A673 (cell line): ENCODE measurements at regions not wholly inside any gene's neighbourhood (a gene's known extent, or its start where the extent isn't known, plus 50 kb on each side); places are given as distances from the start of the nearest gene placed in this dataset.

Experiments
- BruUV-seq: library from RNA; stranded (reverse); fragments of 400-500 nt; replicated peaks from 2 replicates; lab custom pipeline; 2021; lab: Mats Ljungman, UMichigan
- CTCF ChIA-PET: fragments of 300-600 bp; sonication (Branson Sonifier 250); formaldehyde crosslinking; loops from one replicate; lab custom pipeline; 2022; ENCODE audit warnings: antibody characterized with exemption; lab: Charles Lee
- POLR2A ChIA-PET: fragments of 300-600 bp; sonication (Branson Sonifier 250); formaldehyde crosslinking; loops from one replicate; lab custom pipeline; 2022; ENCODE audit warnings: antibody characterized with exemption; ENCODE audit not compliant: low non-redundant PET; lab: Charles Lee
- DNase-seq: peaks from one replicate; pipeline ENCODE4 v3.0.0-alpha.2; 2015; ENCODE audit warnings: low spot score
- H3K27ac ChIP-seq: fragments of 200-600 bp; sonication (generic); 2 replicates; pipeline ENCODE4 v1.5.1; 2016; ENCODE audit warnings: mixed run types, low read depth, mild to moderate bottlenecking, mixed read lengths, antibody characterized with exemption, low read length; ENCODE audit not compliant: poor library complexity, severe bottlenecking
- H3K27me3 ChIP-seq: fragments of 200-600 bp; sonication (generic); replicated peaks from 2 replicates; pipeline ENCODE4 v1.6.1; 2017; ENCODE audit warnings: mixed run types, low read depth, mild to moderate bottlenecking, mixed read lengths, antibody characterized with exemption, low read length; ENCODE audit not compliant: insufficient read depth, poor library complexity
- H3K36me3 ChIP-seq: fragments of 200-600 bp; sonication (generic); 2 replicates; pipeline ENCODE4 v1.6.1; 2016; ENCODE audit warnings: mixed run types, mild to moderate bottlenecking, mixed read lengths, antibody characterized with exemption, low read length; ENCODE audit not compliant: insufficient read depth, poor library complexity, severe bottlenecking
- H3K4me1 ChIP-seq: fragments of 200-600 bp; sonication (generic); 2 replicates; pipeline ENCODE4 v1.6.1; 2017; ENCODE audit warnings: mixed run types, mild to moderate bottlenecking, mixed read lengths, antibody characterized with exemption, low read length; ENCODE audit not compliant: insufficient read depth, poor library complexity, severe bottlenecking
- H3K4me3 ChIP-seq: fragments of 200-600 bp; sonication (generic); 2 replicates; pipeline ENCODE4 v1.5.1; 2016; ENCODE audit warnings: low read depth, mixed run types, mild to moderate bottlenecking, mixed read lengths, low read length; ENCODE audit not compliant: poor library complexity, severe bottlenecking
- H3K9me3 ChIP-seq: fragments of 200-600 bp; sonication (generic); 2 replicates; pipeline ENCODE4 v1.6.1; 2016; ENCODE audit warnings: mixed run types, low read depth, mild to moderate bottlenecking, mixed read lengths, antibody characterized with exemption, low read length; ENCODE audit not compliant: poor library complexity, severe bottlenecking
- EZH2 ChIP-seq: fragments of 200-600 bp; sonication (generic); IDR thresholded peaks from 2 replicates; pipeline ENCODE4 v1.6.1; 2017; ENCODE audit warnings: borderline replicate concordance, low read depth, mild to moderate bottlenecking, mixed read lengths, antibody characterized with exemption, low read length; ENCODE audit not compliant: poor library complexity, severe bottlenecking
- intact Hi-C: fragments of 100-400 bp; cut with micrococcal nuclease; formaldehyde crosslinking; loops from one replicate; pipeline ENCODE4 v1.10.0; 2022; ENCODE audit not compliant: unreplicated experiment
- TF ChIP-seq, protein P1 (sequence below): fragments of 300-800, 200-600 bp; sonication (generic); conservative IDR thresholded peaks from 2 replicates; pipeline ENCODE4 v1.5.1; 2017; ENCODE audit warnings: low read depth, mild to moderate bottlenecking, antibody characterized with exemption, low read length, moderate library complexity, mixed read lengths

DNA sequence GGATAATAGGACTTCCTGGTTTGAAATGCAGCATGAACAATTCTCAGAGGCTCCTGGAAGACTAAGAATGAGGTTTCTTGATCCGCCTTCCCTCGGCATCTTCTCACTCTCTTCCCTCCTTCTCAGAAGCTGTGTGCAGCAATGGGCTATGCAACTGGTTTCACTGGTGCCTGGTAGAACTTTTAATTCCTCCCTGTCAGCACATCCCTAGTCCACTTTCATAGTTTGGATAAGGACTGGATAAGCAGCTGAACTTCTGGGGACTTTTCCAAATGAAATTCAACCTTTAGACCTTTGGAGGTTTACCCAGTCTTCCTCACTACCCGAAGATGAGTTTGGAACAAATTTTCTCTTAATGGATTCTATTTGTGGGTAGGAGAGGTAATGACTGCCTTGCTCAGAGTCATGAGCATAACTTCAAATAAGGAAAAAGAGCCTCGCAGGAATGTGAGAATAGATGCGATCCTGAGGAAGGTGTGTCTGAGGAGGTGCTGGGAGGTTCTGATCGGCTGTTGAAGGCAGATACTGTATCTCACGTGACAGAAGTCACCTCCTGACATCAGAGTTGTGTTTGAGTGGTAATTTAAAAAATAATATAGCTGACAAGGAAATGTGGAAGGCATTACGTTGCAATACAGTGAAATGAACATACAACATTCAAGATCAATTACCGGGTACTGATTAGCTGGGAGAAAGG is 56.0 kb upstream of the HAND2 start:
- Histone ChIP-seq H3K4me1 (no peaks in the 10 kb centered on the region), H3K27ac (no peak overlapping the region), H3K9me3 (no peaks in the 10 kb centered on the region), H3K4me3 (no peak overlapping the region), H3K36me3 (no peaks in the 10 kb centered on the region), H3K27me3 (no peaks in the 10 kb centered on the region)
- TF ChIP-seq, protein P1, sequence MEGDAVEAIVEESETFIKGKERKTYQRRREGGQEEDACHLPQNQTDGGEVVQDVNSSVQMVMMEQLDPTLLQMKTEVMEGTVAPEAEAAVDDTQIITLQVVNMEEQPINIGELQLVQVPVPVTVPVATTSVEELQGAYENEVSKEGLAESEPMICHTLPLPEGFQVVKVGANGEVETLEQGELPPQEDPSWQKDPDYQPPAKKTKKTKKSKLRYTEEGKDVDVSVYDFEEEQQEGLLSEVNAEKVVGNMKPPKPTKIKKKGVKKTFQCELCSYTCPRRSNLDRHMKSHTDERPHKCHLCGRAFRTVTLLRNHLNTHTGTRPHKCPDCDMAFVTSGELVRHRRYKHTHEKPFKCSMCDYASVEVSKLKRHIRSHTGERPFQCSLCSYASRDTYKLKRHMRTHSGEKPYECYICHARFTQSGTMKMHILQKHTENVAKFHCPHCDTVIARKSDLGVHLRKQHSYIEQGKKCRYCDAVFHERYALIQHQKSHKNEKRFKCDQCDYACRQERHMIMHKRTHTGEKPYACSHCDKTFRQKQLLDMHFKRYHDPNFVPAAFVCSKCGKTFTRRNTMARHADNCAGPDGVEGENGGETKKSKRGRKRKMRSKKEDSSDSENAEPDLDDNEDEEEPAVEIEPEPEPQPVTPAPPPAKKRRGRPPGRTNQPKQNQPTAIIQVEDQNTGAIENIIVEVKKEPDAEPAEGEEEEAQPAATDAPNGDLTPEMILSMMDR: no peak
- no peak for TF ChIP-seq EZH2
- POLR2A ChIA-PET: no interaction called here
- BruUV-seq: no TSS peak
- CTCF ChIA-PET: no interaction called here
- intact Hi-C loops: no loop called here
- DNase-seq: no peak

DNA sequence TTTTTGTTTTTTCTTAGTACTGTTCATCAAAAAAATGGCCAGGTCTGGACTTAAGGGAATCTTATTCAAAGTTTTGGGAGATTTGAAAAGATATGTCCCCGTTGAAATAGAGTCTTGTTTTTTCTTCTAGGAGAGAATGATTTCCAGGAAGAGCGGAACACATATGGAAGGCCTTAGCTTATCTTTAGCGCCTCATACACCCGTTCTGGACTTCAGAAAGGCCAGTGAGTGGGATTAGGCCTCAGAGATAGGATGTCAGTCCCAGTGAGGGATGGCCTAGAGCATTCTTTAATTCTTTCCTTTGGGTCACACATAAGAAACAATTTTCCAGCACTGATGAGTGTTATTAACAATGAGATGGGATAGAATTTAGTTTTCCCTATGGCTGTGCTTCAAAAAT is 54.5 kb upstream of the HAND2 start:
- CTCF ChIA-PET: no interaction called here
- Histone ChIP-seq H3K4me3 (no peak overlapping the region), H3K9me3 (no peaks in the 10 kb centered on the region), H3K36me3 (no peaks in the 10 kb centered on the region), H3K27me3 (no peaks in the 10 kb centered on the region), H3K4me1 (no peaks in the 10 kb centered on the region), H3K27ac (no peak overlapping the region)
- BruUV-seq: no TSS peak
- intact Hi-C loops: no loop called here
- no peak for DNase-seq
- no peak for TF ChIP-seq EZH2
- TF ChIP-seq, protein P1: no peak
- POLR2A ChIA-PET: no interaction called here
